Esophagus squamous epithelium (tissue), 4 donors: ENCODE measurements at regions not wholly inside any gene's neighbourhood (a gene's known extent, or its start where the extent isn't known, plus 50 kb on each side); places are given as distances from the start of the nearest gene placed in this dataset.

Source experiments
- POLR2A ChIP-seq, 4 donors: fragments of 450-650 bp; IDR thresholded peaks; one replicate each; pipeline ENCODE4 v1.6.1; 2017; ENCODE audit warnings: antibody characterized with exemption in 4 of 4, mild to moderate bottlenecking in 4 of 4, moderate library complexity in 3 of 4
- TF ChIP-seq, protein P1 (sequence below), 6 experiments: fragments of 450-650 bp in 4 of 6; fragments of 200-600 bp in 2 of 6; sonication (generic) in 2 of 6; IDR thresholded peaks; one replicate each; pipeline ENCODE4 v1.5.1; 2016 to 2019; ENCODE audit warnings: antibody characterized with exemption in 6 of 6, mild to moderate bottlenecking in 4 of 6, moderate library complexity in 4 of 6

DNA sequence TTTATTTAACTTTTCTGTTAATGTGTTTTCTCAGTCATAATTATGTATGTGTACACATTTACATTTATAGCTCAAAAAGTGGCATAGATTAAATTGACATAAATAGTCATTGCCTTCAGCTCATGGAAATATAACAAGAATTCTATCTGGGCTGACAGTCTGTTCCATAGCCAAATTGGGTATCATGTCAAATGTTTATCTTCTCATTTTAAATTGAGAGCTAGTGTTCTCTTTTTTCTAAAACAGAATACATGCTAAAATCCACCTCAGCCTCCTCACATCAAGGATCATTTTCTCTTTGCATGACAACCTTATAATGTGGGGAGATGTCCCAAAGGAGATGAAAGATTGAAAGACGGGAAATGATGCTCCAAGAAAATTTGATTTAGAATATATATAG, 144.1 kb upstream of the BCHE start:
- no peak for TF ChIP-seq POLR2A (IDR thresholded peaks at IDR 0.05)
- TF ChIP-seq, protein P1, sequence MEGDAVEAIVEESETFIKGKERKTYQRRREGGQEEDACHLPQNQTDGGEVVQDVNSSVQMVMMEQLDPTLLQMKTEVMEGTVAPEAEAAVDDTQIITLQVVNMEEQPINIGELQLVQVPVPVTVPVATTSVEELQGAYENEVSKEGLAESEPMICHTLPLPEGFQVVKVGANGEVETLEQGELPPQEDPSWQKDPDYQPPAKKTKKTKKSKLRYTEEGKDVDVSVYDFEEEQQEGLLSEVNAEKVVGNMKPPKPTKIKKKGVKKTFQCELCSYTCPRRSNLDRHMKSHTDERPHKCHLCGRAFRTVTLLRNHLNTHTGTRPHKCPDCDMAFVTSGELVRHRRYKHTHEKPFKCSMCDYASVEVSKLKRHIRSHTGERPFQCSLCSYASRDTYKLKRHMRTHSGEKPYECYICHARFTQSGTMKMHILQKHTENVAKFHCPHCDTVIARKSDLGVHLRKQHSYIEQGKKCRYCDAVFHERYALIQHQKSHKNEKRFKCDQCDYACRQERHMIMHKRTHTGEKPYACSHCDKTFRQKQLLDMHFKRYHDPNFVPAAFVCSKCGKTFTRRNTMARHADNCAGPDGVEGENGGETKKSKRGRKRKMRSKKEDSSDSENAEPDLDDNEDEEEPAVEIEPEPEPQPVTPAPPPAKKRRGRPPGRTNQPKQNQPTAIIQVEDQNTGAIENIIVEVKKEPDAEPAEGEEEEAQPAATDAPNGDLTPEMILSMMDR (IDR thresholded peaks at IDR 0.05), result no peak
